Calu3 (cell line): ENCODE measurements at regions not wholly inside any gene's neighbourhood (a gene's known extent, or its start where the extent isn't known, plus 50 kb on each side); places are given as distances from the start of the nearest gene placed in this dataset.

Experiments
- BruUV-seq: library from RNA; stranded (reverse); fragments of 400-500 nt; replicated peaks from 2 replicates; lab custom pipeline; 2021; lab: Mats Ljungman, UMichigan
- CTCF ChIA-PET: fragments of 300-600 bp; sonication (Branson Sonifier 250); formaldehyde crosslinking; loops from one replicate; lab custom pipeline; 2022; ENCODE audit warnings: antibody characterized with exemption; lab: Charles Lee
- DNase-seq: peaks from one replicate; pipeline ENCODE4 v3.0.0; 2022
- H3K27ac Mint-ChIP-seq: one replicate; pipeline ENCODE4 v1.8.0; 2022; ENCODE audit warnings: mixed read lengths; ENCODE audit not compliant: unreplicated experiment
- H3K27me3 Mint-ChIP-seq: one replicate; pipeline ENCODE4 v1.8.0; 2022; ENCODE audit warnings: mixed read lengths; ENCODE audit not compliant: unreplicated experiment
- H3K36me3 Mint-ChIP-seq: one replicate; pipeline ENCODE4 v1.8.0; 2022; ENCODE audit warnings: mild to moderate bottlenecking, moderate library complexity, mixed read lengths; ENCODE audit not compliant: insufficient read depth, unreplicated experiment
- H3K4me1 Mint-ChIP-seq: one replicate; pipeline ENCODE4 v1.8.0; 2022; ENCODE audit warnings: mild to moderate bottlenecking, low read depth, mixed read lengths; ENCODE audit not compliant: unreplicated experiment
- H3K4me3 Mint-ChIP-seq: one replicate; pipeline ENCODE4 v1.8.0; 2022; ENCODE audit warnings: mild to moderate bottlenecking, low read depth, moderate library complexity, mixed read lengths; ENCODE audit not compliant: unreplicated experiment
- H3K9me3 Mint-ChIP-seq: one replicate; pipeline ENCODE4 v1.8.0; 2022; ENCODE audit warnings: low read depth, mixed read lengths; ENCODE audit not compliant: unreplicated experiment
- intact Hi-C: fragments of 100-400 bp; cut with micrococcal nuclease; formaldehyde crosslinking; loops from one replicate; pipeline ENCODE4 v1.10.0; 2022; ENCODE audit not compliant: unreplicated experiment
- TF ChIP-seq, protein P1 (sequence below): fragments of 200-600 bp; IDR thresholded peaks from one replicate; pipeline ENCODE4 v1.8.0; 2022; ENCODE audit warnings: antibody characterized with exemption; ENCODE audit not compliant: unreplicated experiment

DNA sequence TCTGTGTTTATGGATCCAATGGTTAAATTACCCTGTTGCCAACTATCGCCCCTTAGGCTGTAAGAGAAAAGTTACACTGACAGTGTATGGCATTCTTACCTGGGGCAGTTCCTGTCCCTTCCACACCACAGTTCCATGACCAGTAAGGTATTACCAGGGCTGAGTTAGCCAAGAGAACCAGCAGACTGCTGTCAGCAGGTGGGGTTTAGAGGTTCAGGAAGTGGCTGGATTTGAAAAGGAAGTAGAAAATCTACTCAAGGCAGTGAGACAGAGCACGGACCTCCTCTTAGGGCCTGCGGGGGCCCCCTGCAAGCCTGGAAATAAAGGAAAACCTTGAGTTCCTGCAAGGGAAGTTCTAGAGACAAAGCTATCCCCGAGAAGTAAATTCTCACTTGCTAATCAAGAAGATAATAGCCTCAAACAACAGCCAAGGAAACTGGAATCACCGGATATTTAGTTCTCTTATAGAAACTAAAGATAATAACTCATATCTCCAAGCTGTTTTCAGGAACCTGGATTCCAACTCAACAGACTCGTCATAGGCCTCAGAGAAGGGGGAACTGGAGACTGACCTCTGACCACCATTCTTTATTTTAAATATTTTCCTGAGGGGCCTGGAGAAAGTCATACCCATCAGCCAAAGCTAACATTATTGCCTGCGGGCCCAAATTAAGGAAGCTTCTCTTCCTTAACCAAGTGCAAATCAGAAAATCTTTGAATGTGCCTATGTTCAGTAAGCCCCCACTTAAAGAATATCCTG lies 161.7 kb downstream of the ANXA2 start:
- intact Hi-C loops: no loop called here
- TF ChIP-seq, protein P1, sequence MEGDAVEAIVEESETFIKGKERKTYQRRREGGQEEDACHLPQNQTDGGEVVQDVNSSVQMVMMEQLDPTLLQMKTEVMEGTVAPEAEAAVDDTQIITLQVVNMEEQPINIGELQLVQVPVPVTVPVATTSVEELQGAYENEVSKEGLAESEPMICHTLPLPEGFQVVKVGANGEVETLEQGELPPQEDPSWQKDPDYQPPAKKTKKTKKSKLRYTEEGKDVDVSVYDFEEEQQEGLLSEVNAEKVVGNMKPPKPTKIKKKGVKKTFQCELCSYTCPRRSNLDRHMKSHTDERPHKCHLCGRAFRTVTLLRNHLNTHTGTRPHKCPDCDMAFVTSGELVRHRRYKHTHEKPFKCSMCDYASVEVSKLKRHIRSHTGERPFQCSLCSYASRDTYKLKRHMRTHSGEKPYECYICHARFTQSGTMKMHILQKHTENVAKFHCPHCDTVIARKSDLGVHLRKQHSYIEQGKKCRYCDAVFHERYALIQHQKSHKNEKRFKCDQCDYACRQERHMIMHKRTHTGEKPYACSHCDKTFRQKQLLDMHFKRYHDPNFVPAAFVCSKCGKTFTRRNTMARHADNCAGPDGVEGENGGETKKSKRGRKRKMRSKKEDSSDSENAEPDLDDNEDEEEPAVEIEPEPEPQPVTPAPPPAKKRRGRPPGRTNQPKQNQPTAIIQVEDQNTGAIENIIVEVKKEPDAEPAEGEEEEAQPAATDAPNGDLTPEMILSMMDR: no peak
- H3K4me3 Mint-ChIP-seq: no peak overlapping the region
- BruUV-seq: no TSS peak
- H3K27ac Mint-ChIP-seq: no peak overlapping the region
- peaks cover 72% of the 10 kb centered on the region for H3K27me3 Mint-ChIP-seq
- H3K4me1 Mint-ChIP-seq: no peaks in the 10 kb centered on the region
- CTCF ChIA-PET: no interaction called here
- no peaks in the 10 kb centered on the region for H3K36me3 Mint-ChIP-seq
- DNase-seq: no peak
- H3K9me3 Mint-ChIP-seq: no peaks in the 10 kb centered on the region

DNA sequence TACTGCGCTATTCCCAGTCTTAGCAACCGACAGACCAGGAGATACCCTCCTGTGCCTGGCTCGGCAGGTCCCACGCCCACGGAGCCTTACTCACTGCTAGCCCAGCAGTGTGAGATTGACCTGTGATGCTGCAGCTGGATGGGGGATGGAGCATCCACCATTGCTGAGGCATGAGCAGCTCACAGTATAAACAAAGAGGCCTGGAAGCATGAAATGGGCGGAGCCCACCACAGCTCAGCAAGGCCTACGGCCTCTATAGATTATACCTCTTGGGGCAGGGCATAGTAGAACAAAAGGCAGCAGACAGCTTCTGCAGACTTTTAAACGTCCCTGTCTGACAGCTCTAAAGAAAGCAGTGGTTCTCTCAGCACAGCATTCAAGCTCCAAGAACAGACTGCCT lies 160.3 kb downstream of the ANXA2 start:
- no peaks in the 10 kb centered on the region for H3K36me3 Mint-ChIP-seq
- no peak for DNase-seq
- H3K4me1 Mint-ChIP-seq: no peaks in the 10 kb centered on the region
- TF ChIP-seq, protein P1: no peak
- intact Hi-C loops: no loop called here
- no peak overlapping the region for H3K27ac Mint-ChIP-seq
- no peak overlapping the region for H3K4me3 Mint-ChIP-seq
- H3K27me3 Mint-ChIP-seq: peaks cover 64% of the 10 kb centered on the region
- no TSS peak for BruUV-seq
- CTCF ChIA-PET: no interaction called here
- H3K9me3 Mint-ChIP-seq: no peaks in the 10 kb centered on the region

DNA sequence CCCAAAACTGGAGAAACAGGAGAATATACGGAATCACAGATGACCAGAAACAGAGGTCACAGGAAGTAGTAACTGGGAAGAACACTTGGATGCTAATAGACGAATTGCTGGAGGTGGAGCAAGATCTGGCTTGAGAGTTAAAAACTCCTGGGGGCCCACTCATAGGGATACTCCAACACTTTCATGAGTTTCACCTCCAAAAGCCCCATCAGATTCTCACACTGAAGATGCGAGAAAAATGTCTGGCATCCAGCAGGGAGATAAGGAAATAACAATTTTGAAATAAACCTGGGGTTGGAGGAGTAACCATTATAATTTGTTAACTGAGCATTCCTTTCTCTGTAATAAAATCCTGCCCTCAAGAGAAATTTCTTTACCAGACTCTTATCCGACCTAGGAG lies 154.0 kb downstream of the ANXA2 start:
- TF ChIP-seq, protein P1: no peak
- Mint-ChIP-seq H3K4me1 (no peaks in the 10 kb centered on the region), H3K36me3 (no peaks in the 10 kb centered on the region), H3K4me3 (no peak overlapping the region), H3K27me3 (peaks cover 68% of the 10 kb centered on the region), H3K27ac (no peak overlapping the region), H3K9me3 (no peaks in the 10 kb centered on the region)
- CTCF ChIA-PET: no interaction called here
- no TSS peak for BruUV-seq
- intact Hi-C loops: no loop called here
- DNase-seq: no peak

DNA sequence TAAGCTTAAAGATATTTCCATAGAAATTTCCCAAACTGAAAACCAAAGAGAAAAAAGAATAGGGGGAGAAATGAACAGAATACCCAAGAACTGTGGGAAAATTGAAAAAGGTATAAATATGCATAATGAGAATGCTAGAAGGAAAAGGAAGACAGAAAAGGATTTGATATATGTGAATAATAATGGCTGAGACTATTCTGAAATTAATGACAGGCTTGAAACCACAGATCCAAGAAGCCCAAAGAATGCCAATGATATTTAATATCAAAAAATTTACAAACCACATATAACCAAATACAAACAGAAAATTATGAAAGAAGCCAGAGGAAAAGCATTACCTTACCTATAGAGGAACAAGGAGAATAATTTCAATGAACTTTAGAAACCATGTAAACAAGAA lies 153.0 kb downstream of the ANXA2 start:
- H3K27ac Mint-ChIP-seq: no peak overlapping the region
- intact Hi-C loops: no loop called here
- no TSS peak for BruUV-seq
- H3K9me3 Mint-ChIP-seq: no peaks in the 10 kb centered on the region
- no peaks in the 10 kb centered on the region for H3K4me1 Mint-ChIP-seq
- CTCF ChIA-PET: no interaction called here
- no peaks in the 10 kb centered on the region for H3K36me3 Mint-ChIP-seq
- H3K27me3 Mint-ChIP-seq: peaks cover 59% of the 10 kb centered on the region
- H3K4me3 Mint-ChIP-seq: no peak overlapping the region
- TF ChIP-seq, protein P1: no peak
- no peak for DNase-seq
